Testis (tissue), 2 donors: ENCODE measurements at regions not wholly inside any gene's neighbourhood (a gene's known extent, or its start where the extent isn't known, plus 50 kb on each side); places are given as distances from the start of the nearest gene placed in this dataset.

Experiments
- DNase-seq: peaks from one replicate; pipeline ENCODE4 v3.0.0-alpha.2; 2019
- H3K27ac ChIP-seq, 2 donors: fragments of 200-600 bp; sonication (generic); one replicate each; pipeline ENCODE4 v1.5.1; 2019
- H3K27me3 ChIP-seq: fragments of 200-600 bp; sonication (generic); one replicate; pipeline ENCODE4 v1.5.1; 2019
- H3K36me3 ChIP-seq: fragments of 200-600 bp; sonication (generic); one replicate; pipeline ENCODE4 v1.5.1; 2017; ENCODE audit warnings: low read depth; ENCODE audit errors: missing control alignments
- H3K4me1 ChIP-seq: fragments of 200-600 bp; sonication (generic); one replicate; pipeline ENCODE4 v1.5.1; 2019
- H3K4me3 ChIP-seq, 2 donors: fragments of 200-600 bp; sonication (generic); one replicate each; pipeline ENCODE4 v1.5.1; 2017 to 2019
- H3K9me3 ChIP-seq: fragments of 200-600 bp; sonication (generic); one replicate; pipeline ENCODE4 v1.5.1; 2017
- CTCF ChIP-seq, 3 experiments: fragments of 450-650 bp in 2 of 3; fragments of 200-600 bp in 1 of 3; sonication (generic) in 1 of 3; IDR thresholded peaks; one replicate each; pipeline ENCODE4 v1.5.1; 2016 to 2019; ENCODE audit warnings: antibody characterized with exemption in 3 of 3, mild to moderate bottlenecking in 2 of 3, moderate library complexity in 1 of 3
- POLR2A ChIP-seq: fragments of 450-650 bp; IDR thresholded peaks from one replicate; pipeline ENCODE4 v1.6.1; 2017; ENCODE audit warnings: antibody characterized with exemption, mild to moderate bottlenecking, moderate library complexity
- WGBS, 2 donors: methylation state at CpG; one replicate each; pipeline ENCODE4 v1.1.5; 2018; 5-methylcytosine and 5-hydroxymethylcytosine counted together
- intact Hi-C: fragments of 100-400 bp; cut with DNase I; formaldehyde crosslinking; loops from one replicate; pipeline ENCODE4 v1.15.1; 2023; ENCODE audit warnings: low total_unique reads

GRCh38 chr5:57956636-57957035 lies 474.0 kb upstream of the ACTBL2 start:
- Histone ChIP-seq H3K9me3 (no peaks in the 10 kb centered on the region), H3K4me1 (no peaks in the 10 kb centered on the region), H3K27me3 (no peaks in the 10 kb centered on the region), H3K4me3 (no peak overlapping the region), H3K27ac (no peak overlapping the region), H3K36me3 (no peaks in the 10 kb centered on the region)
- no peak for TF ChIP-seq POLR2A
- TF ChIP-seq CTCF (IDR thresholded peaks at IDR 0.05): no peak
- DNase-seq: no peak
- intact Hi-C loops: no loop called here
- WGBS, 2 donors: 49 to 57% methylated on average over 3 of the region's 3 CpGs

- H3K27ac ChIP-seq: no peak overlapping the region
- 10 to 47% methylated on average over 1 of the region's 1 CpG for WGBS, 2 donors
- intact Hi-C loops: no loop called here
- no peak for DNase-seq
- H3K9me3 ChIP-seq: no peaks in the 10 kb centered on the region
- no peaks in the 10 kb centered on the region for H3K36me3 ChIP-seq
- no peaks in the 10 kb centered on the region for H3K27me3 ChIP-seq
- H3K4me3 ChIP-seq: no peak overlapping the region
- no peak for TF ChIP-seq POLR2A
- TF ChIP-seq CTCF (IDR thresholded peaks at IDR 0.05): no peak
- H3K4me1 ChIP-seq: peaks cover 4% of the 10 kb centered on the region
These were observed 472.9 kb upstream of the ACTBL2 start for GRCh38 chr5:57955511-57955910.

- WGBS, 2 donors: 65 to 77% methylated on average over 2 of the region's 2 CpGs
- intact Hi-C loops: no loop called here
- H3K9me3 ChIP-seq: no peaks in the 10 kb centered on the region
- H3K27ac ChIP-seq: no peak overlapping the region
- TF ChIP-seq POLR2A (no peak), CTCF (IDR thresholded peaks at IDR 0.05) (no peak)
- no peaks in the 10 kb centered on the region for H3K27me3 ChIP-seq
- no peaks in the 10 kb centered on the region for H3K36me3 ChIP-seq
- peaks cover 5% of the 10 kb centered on the region for H3K4me1 ChIP-seq
- no peak for DNase-seq
- H3K4me3 ChIP-seq: no peak overlapping the region
These were observed 471.2 kb upstream of the ACTBL2 start for GRCh38 chr5:57953792-57954191.

- no peak overlapping the region for H3K4me3 ChIP-seq
- no peak for DNase-seq
- H3K36me3 ChIP-seq: no peaks in the 10 kb centered on the region
- H3K4me1 ChIP-seq: peaks cover 5% of the 10 kb centered on the region
- H3K9me3 ChIP-seq: no peaks in the 10 kb centered on the region
- no peak overlapping the region for H3K27ac ChIP-seq
- TF ChIP-seq POLR2A (no peak), CTCF (IDR thresholded peaks at IDR 0.05) (no peak)
- intact Hi-C loops: no loop called here
- no peaks in the 10 kb centered on the region for H3K27me3 ChIP-seq
These were observed 468.1 kb upstream of the ACTBL2 start for GRCh38 chr5:57950616-57951228.

- 87 to 96% methylated on average over 1 of the region's 1 CpG for WGBS, 2 donors
- Histone ChIP-seq H3K27me3 (no peaks in the 10 kb centered on the region), H3K9me3 (no peaks in the 10 kb centered on the region), H3K27ac (no peak overlapping the region), H3K4me1 (peaks cover 5% of the 10 kb centered on the region), H3K4me3 (no peak overlapping the region), H3K36me3 (no peaks in the 10 kb centered on the region)
- no peak for DNase-seq
- intact Hi-C loops: no loop called here
- TF ChIP-seq POLR2A (no peak), CTCF (IDR thresholded peaks at IDR 0.05) (no peak)
These were observed 465.5 kb upstream of the ACTBL2 start for GRCh38 chr5:57948091-57948490.
